ENCODE measurements at regions not wholly inside any gene's neighbourhood (a gene's known extent, or its start where the extent isn't known, plus 50 kb on each side); places are given as distances from the start of the nearest gene placed in this dataset.

GRCh38 chr12:102746963-102747362, 170.1 kb downstream of the PAH start:
- TF ChIP-seq RAD21 (IDR thresholded peaks at IDR 0.05; ENCODE audit: low read depth) (no peak), TCF12 (IDR thresholded peaks at IDR 0.05; ENCODE audit: low read depth) (no peak), EP300 (IDR thresholded peaks at IDR 0.05; ENCODE audit: borderline replicate concordance) (no peak)

Data from Ishikawa (cell line).